Kidney (tissue), 10 donors: ENCODE measurements at regions not wholly inside any gene's neighbourhood (a gene's known extent, or its start where the extent isn't known, plus 50 kb on each side); places are given as distances from the start of the nearest gene placed in this dataset.
"Not testable (repeated sequence)": the region's sequence is repeated elsewhere in the genome, so short reads cannot be mapped to it uniquely, and the experiment has no call there.

Experiments
- DNase-seq, 5 donors: peaks; one replicate each; pipeline ENCODE4 v3.0.0-alpha.2; 2013 to 2020
- FAIRE-seq: peaks from 2 replicates; lab custom pipeline; 2012; peaks lifted over from hg19 to GRCh38; lab: Jason Lieb, UNC
- H3K27ac ChIP-seq, 2 donors: one replicate each; pipeline ENCODE4 v1.7.0; 2013; ENCODE audit warnings: low read depth in 2 of 2, low read length in 2 of 2, inconsistent platforms in 1 of 2
- H3K27me3 ChIP-seq: one replicate; pipeline ENCODE4 v1.7.1; 2013; ENCODE audit warnings: low read length, inconsistent platforms; ENCODE audit not compliant: control insufficient read depth, insufficient read depth
- H3K36me3 ChIP-seq, 3 donors: one replicate each; pipeline versions ENCODE4 v1.7.0 to v1.7.1; 2013; ENCODE audit warnings: low read length in 3 of 3, control low read depth in 1 of 3, inconsistent platforms in 1 of 3; ENCODE audit not compliant: insufficient read depth in 3 of 3, control insufficient read depth in 2 of 3
- H3K4me1 ChIP-seq, 3 donors: one replicate each; pipeline versions ENCODE4 v1.7.0 to v1.7.1; 2013; ENCODE audit warnings: low read length in 3 of 3, inconsistent platforms in 1 of 3, low read depth in 1 of 3; ENCODE audit not compliant: control insufficient read depth in 2 of 3, insufficient read depth in 2 of 3
- H3K4me3 ChIP-seq, 3 donors: one replicate each; pipeline versions ENCODE4 v1.7.0 to v1.8.1; 2013; ENCODE audit warnings: low read length in 3 of 3, control low read depth in 1 of 3, inconsistent platforms in 1 of 3
- H3K9ac ChIP-seq, 3 donors: one replicate each; pipeline versions ENCODE4 v1.7.0 to v1.7.1; 2013; ENCODE audit warnings: low read length in 3 of 3, control low read depth in 1 of 3, inconsistent platforms in 1 of 3
- H3K9me3 ChIP-seq, 3 donors: one replicate each; pipeline versions ENCODE4 v1.7.0 to v1.7.1; 2013; ENCODE audit warnings: low read length in 3 of 3, control low read depth in 1 of 3, inconsistent platforms in 1 of 3; ENCODE audit not compliant: control insufficient read depth in 2 of 3, insufficient read depth in 1 of 3
- intact Hi-C: fragments of 100-400 bp; cut with DNase I; formaldehyde crosslinking; loops from one replicate; pipeline ENCODE4 v1.11.1; 2022
- donor health status: control.
- donor health status: control.
- donor health status: DM: yes; HTN: yes; CAD: no.
- donor health status: Normal renal cell carcinoma (clear cell type).

- H3K9ac ChIP-seq, FAIRE-seq, H3K27ac ChIP-seq, H3K27me3 ChIP-seq, H3K4me1 ChIP-seq, intact Hi-C loops, H3K4me3 ChIP-seq, H3K36me3 ChIP-seq, H3K9me3 ChIP-seq: not testable (repeated sequence)
- DNase-seq, result peak in 1 of 5 donors; percentile 65
Measured at GRCh38 chr15:30470601-30471365, 56.7 kb upstream of the GOLGA8R start.

GRCh38 chr15:30471366-30471749 lies 57.3 kb upstream of the GOLGA8R start:
- H3K9me3 ChIP-seq, FAIRE-seq, DNase-seq, H3K9ac ChIP-seq, H3K4me1 ChIP-seq, H3K36me3 ChIP-seq, intact Hi-C loops, H3K4me3 ChIP-seq, H3K27ac ChIP-seq, H3K27me3 ChIP-seq: not testable (repeated sequence)

GRCh38 chr15:30471817-30472551 lies 57.9 kb upstream of the GOLGA8R start:
- intact Hi-C loops, H3K27me3 ChIP-seq, FAIRE-seq, H3K27ac ChIP-seq, H3K9ac ChIP-seq, DNase-seq, H3K4me3 ChIP-seq, H3K9me3 ChIP-seq, H3K4me1 ChIP-seq, H3K36me3 ChIP-seq: not testable (repeated sequence)

GRCh38 chr15:30484887-30485286 lies 67.0 kb upstream of the GOLGA8Q start:
- H3K27me3 ChIP-seq, DNase-seq, H3K9ac ChIP-seq, H3K36me3 ChIP-seq, H3K9me3 ChIP-seq, intact Hi-C loops, H3K27ac ChIP-seq, H3K4me3 ChIP-seq, FAIRE-seq, H3K4me1 ChIP-seq: not testable (repeated sequence)

- H3K9me3 ChIP-seq, H3K27me3 ChIP-seq, FAIRE-seq, H3K27ac ChIP-seq, H3K36me3 ChIP-seq, intact Hi-C loops, H3K4me1 ChIP-seq, H3K4me3 ChIP-seq, H3K9ac ChIP-seq: not testable (repeated sequence)
- DNase-seq, result peak in 2 of 5 donors; percentile 7 to 26
Measured at GRCh38 chr15:30489237-30489636, 62.6 kb upstream of the GOLGA8Q start.

GRCh38 chr15:30490334-30490733 lies 61.5 kb upstream of the GOLGA8Q start:
- FAIRE-seq, H3K4me1 ChIP-seq, H3K27me3 ChIP-seq, DNase-seq, H3K27ac ChIP-seq, H3K4me3 ChIP-seq, intact Hi-C loops, H3K9me3 ChIP-seq, H3K36me3 ChIP-seq, H3K9ac ChIP-seq: not testable (repeated sequence)

- FAIRE-seq, H3K9ac ChIP-seq, DNase-seq, H3K4me3 ChIP-seq, H3K4me1 ChIP-seq, H3K27me3 ChIP-seq, H3K9me3 ChIP-seq, H3K27ac ChIP-seq, H3K36me3 ChIP-seq, intact Hi-C loops: not testable (repeated sequence)
Measured at GRCh38 chr15:30493947-30494346, 57.9 kb upstream of the GOLGA8Q start.

- H3K27me3 ChIP-seq, H3K36me3 ChIP-seq, intact Hi-C loops, H3K9me3 ChIP-seq, H3K4me3 ChIP-seq, H3K27ac ChIP-seq, H3K4me1 ChIP-seq, DNase-seq, FAIRE-seq, H3K9ac ChIP-seq: not testable (repeated sequence)
Measured at GRCh38 chr15:30497275-30497674, 54.6 kb upstream of the GOLGA8Q start.
